Spleen (tissue), 7 donors: ENCODE measurements at regions not wholly inside any gene's neighbourhood (a gene's known extent, or its start where the extent isn't known, plus 50 kb on each side); places are given as distances from the start of the nearest gene placed in this dataset.

Experiments used
- POLR2A ChIP-seq, 3 donors: fragments of 450-650 bp; IDR thresholded peaks; one replicate each; pipeline ENCODE4 v1.5.1; 2017; ENCODE audit warnings: antibody characterized with exemption in 3 of 3, mild to moderate bottlenecking in 1 of 3
- POLR2AphosphoS5 ChIP-seq, 3 donors: sonication (generic); formaldehyde crosslinking; IDR thresholded peaks; one replicate each; pipeline ENCODE4 v1.5.1; 2017; ENCODE audit warnings: antibody characterized with exemption in 3 of 3
- TF ChIP-seq, protein P1 (sequence below), 11 experiments: fragments of 200-600 bp in 7 of 11; fragments of 450-650 bp in 4 of 11; sonication (generic) in 4 of 11; IDR thresholded peaks in 8 of 11; conservative IDR thresholded peaks in 3 of 11; 1 replicate in 7 of 11; 2 replicates in 4 of 11; pipeline versions ENCODE4 v1.4.0 to v1.8.0; 2016 to 2021; ENCODE audit warnings: antibody characterized with exemption in 11 of 11, inconsistent platforms in 4 of 11, mild to moderate bottlenecking in 1 of 11
- donor health status: DM: no; HTN: no; CAD: no; lungs with moderate emphysema.
- donor health status: DM: no; HTN: no; CAD: no.
- donor health status: DM: no; HTN: no; CAD: no.

- TF ChIP-seq, protein P1, sequence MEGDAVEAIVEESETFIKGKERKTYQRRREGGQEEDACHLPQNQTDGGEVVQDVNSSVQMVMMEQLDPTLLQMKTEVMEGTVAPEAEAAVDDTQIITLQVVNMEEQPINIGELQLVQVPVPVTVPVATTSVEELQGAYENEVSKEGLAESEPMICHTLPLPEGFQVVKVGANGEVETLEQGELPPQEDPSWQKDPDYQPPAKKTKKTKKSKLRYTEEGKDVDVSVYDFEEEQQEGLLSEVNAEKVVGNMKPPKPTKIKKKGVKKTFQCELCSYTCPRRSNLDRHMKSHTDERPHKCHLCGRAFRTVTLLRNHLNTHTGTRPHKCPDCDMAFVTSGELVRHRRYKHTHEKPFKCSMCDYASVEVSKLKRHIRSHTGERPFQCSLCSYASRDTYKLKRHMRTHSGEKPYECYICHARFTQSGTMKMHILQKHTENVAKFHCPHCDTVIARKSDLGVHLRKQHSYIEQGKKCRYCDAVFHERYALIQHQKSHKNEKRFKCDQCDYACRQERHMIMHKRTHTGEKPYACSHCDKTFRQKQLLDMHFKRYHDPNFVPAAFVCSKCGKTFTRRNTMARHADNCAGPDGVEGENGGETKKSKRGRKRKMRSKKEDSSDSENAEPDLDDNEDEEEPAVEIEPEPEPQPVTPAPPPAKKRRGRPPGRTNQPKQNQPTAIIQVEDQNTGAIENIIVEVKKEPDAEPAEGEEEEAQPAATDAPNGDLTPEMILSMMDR (IDR thresholded peaks at IDR 0.05 in 8 of 11, conservative IDR thresholded peaks at IDR 0.05 in 3 of 11) = no peak
- no peak for TF ChIP-seq POLR2A (IDR thresholded peaks at IDR 0.05)
- TF ChIP-seq POLR2AphosphoS5 (IDR thresholded peaks at IDR 0.05) = no peak
These were observed 970.5 kb downstream of the TTLL7 start for GRCh38 chr1:83028467-83028866.
